H1 (cell line): ENCODE measurements at regions not wholly inside any gene's neighbourhood (a gene's known extent, or its start where the extent isn't known, plus 50 kb on each side); places are given as distances from the start of the nearest gene placed in this dataset.

Source experiments
- CTCF ChIA-PET: fragments of 300-600 bp; sonication (Branson Sonifier 250); formaldehyde crosslinking; loops from one replicate; lab custom pipeline; 2021; ENCODE audit not compliant: partially characterized antibody; lab: Charles Lee
- POLR2A ChIA-PET: fragments of 300-600 bp; sonication (Branson Sonifier 250); formaldehyde crosslinking; loops from one replicate; lab custom pipeline; 2021; ENCODE audit warnings: inconsistent platforms; ENCODE audit not compliant: partially characterized antibody; lab: Charles Lee
- DNase-seq, 2 experiments: peaks; one replicate each; pipeline versions ENCODE4 v3.0.0 to v3.0.0-alpha.2; 2010 to 2022; ENCODE audit warnings: low spot score in 2 of 2, low read depth in 1 of 2, mixed read lengths in 1 of 2
- FAIRE-seq: peaks from 2 replicates; lab custom pipeline; 2011; peaks lifted over from hg19 to GRCh38; lab: Jason Lieb, UNC
- H2AFZ ChIP-seq: 2 replicates; pipeline ENCODE4 v1.8.1; 2012; ENCODE audit warnings: low read length, inconsistent platforms
- H2AK5ac ChIP-seq: 2 replicates; pipeline ENCODE4 v1.6.1; 2013; ENCODE audit warnings: low read depth, low read length
- H2BK120ac ChIP-seq: replicated peaks from 2 replicates; pipeline ENCODE3; 2013; ENCODE audit warnings: low read depth, low read length, inconsistent platforms
- H2BK12ac ChIP-seq: 2 replicates; pipeline ENCODE4 v1.6.1; 2013; ENCODE audit warnings: low read depth, low read length
- H2BK15ac ChIP-seq: 2 replicates; pipeline ENCODE4 v1.6.1; 2013; ENCODE audit warnings: low read length
- H2BK20ac ChIP-seq: 2 replicates; pipeline ENCODE4 v1.6.1; 2013; ENCODE audit warnings: low read length
- H2BK5ac ChIP-seq: 2 replicates; pipeline ENCODE4 v1.6.1; 2013; ENCODE audit warnings: low read depth, low read length
- H3K14ac ChIP-seq: 2 replicates; pipeline ENCODE4 v1.6.1; 2013; ENCODE audit warnings: inconsistent platforms; ENCODE audit not compliant: insufficient read length
- H3K18ac ChIP-seq: 2 replicates; pipeline ENCODE4 v1.6.1; 2013; ENCODE audit warnings: low read length; ENCODE audit errors: extremely low read depth
- H3K23ac ChIP-seq: 2 replicates; pipeline ENCODE4 v1.6.1; 2013; ENCODE audit warnings: inconsistent platforms; ENCODE audit not compliant: insufficient read length
- H3K23me2 ChIP-seq: 2 replicates; pipeline ENCODE4 v1.6.1; 2013; ENCODE audit warnings: low read depth, low read length
- H3K27ac ChIP-seq: 2 replicates; pipeline ENCODE4 v1.6.1; 2011; ENCODE audit warnings: low read depth, low read length, inconsistent platforms
- H3K27me3 ChIP-seq, 4 experiments: replicated peaks in 1 of 4; 1 replicate in 1 of 4; 2 replicates in 3 of 4; pipeline versions ENCODE4 v1.6.1 to v1.8.1; 2011 to 2013; ENCODE audit warnings: low read length in 3 of 4, mild to moderate bottlenecking in 3 of 4, inconsistent platforms in 2 of 4, mixed read lengths in 2 of 4, moderate library complexity in 1 of 4; ENCODE audit not compliant: control insufficient read depth in 3 of 4, insufficient read depth in 3 of 4; ENCODE audit errors: extremely low read depth in 1 of 4
- H3K36me3 ChIP-seq, 4 experiments: 2 replicates each; pipeline versions ENCODE4 v1.6.1 to v1.8.1; 2011 to 2013; ENCODE audit warnings: mild to moderate bottlenecking in 4 of 4, low read length in 3 of 4, moderate library complexity in 2 of 4, control low read depth in 1 of 4, inconsistent platforms in 1 of 4; ENCODE audit not compliant: insufficient read depth in 4 of 4, control insufficient read depth in 2 of 4
- H3K4ac ChIP-seq: replicated peaks from 2 replicates; pipeline ENCODE3; 2013; ENCODE audit warnings: low read length, low read depth, mixed read lengths, inconsistent platforms; ENCODE audit not compliant: insufficient read length
- H3K4me1 ChIP-seq, 4 experiments: replicated peaks in 1 of 4; 1 replicate in 1 of 4; 2 replicates in 3 of 4; pipeline versions ENCODE4 v1.6.1 to v1.8.1; 2011 to 2013; ENCODE audit warnings: low read length in 3 of 4, inconsistent platforms in 2 of 4, mixed read lengths in 1 of 4; ENCODE audit not compliant: insufficient read depth in 4 of 4, control insufficient read depth in 3 of 4
- H3K4me2 ChIP-seq, 2 experiments: 2 replicates each; pipeline versions ENCODE4 v1.6.1 to v1.8.1; 2011 to 2013; ENCODE audit warnings: low read depth in 2 of 2, low read length in 2 of 2, control low read depth in 1 of 2, inconsistent platforms in 1 of 2, mild to moderate bottlenecking in 1 of 2; ENCODE audit not compliant: insufficient read depth in 1 of 2
- H3K4me3 ChIP-seq, 4 experiments: fragments of 200-600, 300-600 bp in 1 of 4; sonication (generic), shearing (Covaris generic), sonication (Bioruptor Twin) in 1 of 4; 2 replicates each; pipeline versions ENCODE4 v1.5.1 to v1.8.1; 2011 to 2016; ENCODE audit warnings: low read length in 4 of 4, low read depth in 3 of 4, control low read depth in 2 of 4, inconsistent platforms in 2 of 4, mild to moderate bottlenecking in 2 of 4, mixed read lengths in 1 of 4, moderate library complexity in 1 of 4; ENCODE audit not compliant: insufficient read depth in 2 of 4; ENCODE audit errors: extremely low read depth in 1 of 4
- H3K56ac ChIP-seq: replicated peaks from 2 replicates; pipeline ENCODE3; 2013; ENCODE audit warnings: low read depth, mild to moderate bottlenecking, mixed read lengths, low read length, inconsistent platforms; ENCODE audit not compliant: insufficient read length
- H3K79me1 ChIP-seq: 2 replicates; pipeline ENCODE4 v1.6.1; 2013; ENCODE audit warnings: low read depth, low read length, control low read depth
- H3K79me2 ChIP-seq, 2 experiments: 2 replicates each; pipeline versions ENCODE4 v1.6.1 to v1.8.1; 2012 to 2013; ENCODE audit warnings: low read length in 2 of 2, mild to moderate bottlenecking in 2 of 2, inconsistent platforms in 1 of 2; ENCODE audit not compliant: insufficient read depth in 2 of 2, control insufficient read depth in 1 of 2
- H3K9ac ChIP-seq, 4 experiments: replicated peaks in 1 of 4; 1 replicate in 1 of 4; 2 replicates in 3 of 4; pipeline versions ENCODE4 v1.6.1 to v1.8.1; 2011 to 2013; ENCODE audit warnings: low read depth in 3 of 4, low read length in 3 of 4, control low read depth in 2 of 4, mild to moderate bottlenecking in 2 of 4, moderate library complexity in 2 of 4, inconsistent platforms in 1 of 4; ENCODE audit errors: extremely low read depth in 1 of 4
- H3K9me3 ChIP-seq, 2 experiments: 2 replicates each; pipeline versions ENCODE4 v1.6.1 to v1.8.1; 2012 to 2013; ENCODE audit warnings: mild to moderate bottlenecking in 2 of 2, moderate library complexity in 2 of 2, control low read depth in 1 of 2, inconsistent platforms in 1 of 2, low read depth in 1 of 2, low read length in 1 of 2, mixed read lengths in 1 of 2; ENCODE audit not compliant: insufficient read depth in 2 of 2
- H4K20me1 ChIP-seq, 2 experiments: replicated peaks in 1 of 2; 2 replicates each; pipeline versions ENCODE3 to v1.8.1; 2011 to 2013; ENCODE audit warnings: inconsistent platforms in 2 of 2, low read length in 2 of 2, mild to moderate bottlenecking in 1 of 2; ENCODE audit not compliant: insufficient read depth in 2 of 2, control insufficient read depth in 1 of 2
- H4K5ac ChIP-seq: 2 replicates; pipeline ENCODE4 v1.6.1; 2013; ENCODE audit warnings: low read length, low read depth, mixed read lengths, inconsistent platforms; ENCODE audit not compliant: insufficient read length
- H4K8ac ChIP-seq: 2 replicates; pipeline ENCODE4 v1.8.0; 2013; ENCODE audit warnings: mild to moderate bottlenecking, moderate library complexity, low read length, inconsistent platforms; ENCODE audit not compliant: insufficient read depth; ENCODE audit errors: extremely low read depth
- H4K91ac ChIP-seq: replicated peaks from 2 replicates; pipeline ENCODE3; 2013; ENCODE audit warnings: low read length, mixed read lengths, inconsistent platforms; ENCODE audit not compliant: insufficient read length
- BRCA1 ChIP-seq: IDR thresholded peaks from 2 replicates; pipeline ENCODE4 v1.6.1; 2012; ENCODE audit warnings: low read depth, low read length, improper control_type of control experiment
- EGR1 ChIP-seq: IDR thresholded peaks from 2 replicates; pipeline ENCODE4 v1.6.1; 2011; ENCODE audit warnings: low read depth, low read length, borderline replicate concordance
- EZH2 ChIP-seq: fragments of 200-600 bp; sonication (generic); IDR thresholded peaks from 2 replicates; pipeline ENCODE4 v1.7.1; 2012; ENCODE audit warnings: low read depth, mild to moderate bottlenecking, moderate library complexity, low read length, inconsistent platforms; ENCODE audit not compliant: severe bottlenecking
- HDAC2 ChIP-seq, 2 experiments: fragments of 300-600 bp in 1 of 2; sonication (generic) in 1 of 2; IDR thresholded peaks; 2 replicates each; pipeline ENCODE4 v1.6.1; 2011 to 2012; ENCODE audit warnings: low read depth in 2 of 2, low read length in 2 of 2, mild to moderate bottlenecking in 2 of 2, moderate library complexity in 2 of 2, borderline replicate concordance in 1 of 2, inconsistent platforms in 1 of 2
- KDM1A ChIP-seq: fragments of 200-600, 300-600 bp; sonication (generic); IDR thresholded peaks from 2 replicates; pipeline ENCODE4 v1.7.1; 2016; ENCODE audit warnings: mild to moderate bottlenecking, low read length, borderline replicate concordance
- POLR2A ChIP-seq, 2 experiments: IDR thresholded peaks; 1 replicate in 1 of 2; 2 replicates in 1 of 2; pipeline ENCODE4 v1.6.1; 2011; ENCODE audit warnings: low read depth in 2 of 2, low read length in 2 of 2, mild to moderate bottlenecking in 2 of 2; ENCODE audit errors: control extremely low read depth in 1 of 2
- POLR2AphosphoS5 ChIP-seq: IDR thresholded peaks from 2 replicates; pipeline ENCODE4 v1.6.1; 2011; ENCODE audit warnings: low read depth, low read length
- SAP30 ChIP-seq: fragments of 300-600 bp; sonication (generic); IDR thresholded peaks from 2 replicates; pipeline ENCODE4 v1.7.1; 2012; ENCODE audit warnings: low read length, moderate library complexity, mild to moderate bottlenecking, inconsistent platforms; ENCODE audit not compliant: insufficient read depth, insufficient replicate concordance
- SIRT6 ChIP-seq: IDR thresholded peaks from one replicate; pipeline ENCODE4 v1.7.1; 2012; ENCODE audit warnings: low read length, inconsistent platforms
- TBP ChIP-seq: IDR thresholded peaks from 2 replicates; pipeline ENCODE4 v1.6.1; 2011; ENCODE audit warnings: low read depth, low read length, improper control_type of control experiment
- WGBS, 2 experiments: shearing (Covaris generic) in 1 of 2; methylation state at CpG; one replicate each; pipeline versions ENCODE4 v1.1.6 to v1.1.7; 2013 to 2015; ENCODE audit warnings: low lambda C conversion rate in 2 of 2, mixed read lengths in 2 of 2, inconsistent platforms in 1 of 2, low coverage in 1 of 2, missing lambda C conversion rate in 1 of 2; ENCODE audit not compliant: insufficient replicate concordance in 2 of 2, insufficient coverage in 1 of 2, insufficient read length in 1 of 2; ENCODE audit errors: extremely low coverage in 1 of 2, missing lambda C conversion rate in 1 of 2; 5-methylcytosine and 5-hydroxymethylcytosine counted together
- TF ChIP-seq, protein P1 (sequence below), 3 experiments: IDR thresholded peaks; 1 replicate in 2 of 3; 2 replicates in 1 of 3; pipeline versions ENCODE4 v1.5.1 to v1.6.1; 2011; ENCODE audit warnings: low read length in 3 of 3, mild to moderate bottlenecking in 3 of 3, inconsistent platforms in 2 of 3, low read depth in 1 of 3, moderate library complexity in 1 of 3; ENCODE audit not compliant: insufficient read depth in 1 of 3; ENCODE audit errors: control extremely low read depth in 1 of 3

DNA sequence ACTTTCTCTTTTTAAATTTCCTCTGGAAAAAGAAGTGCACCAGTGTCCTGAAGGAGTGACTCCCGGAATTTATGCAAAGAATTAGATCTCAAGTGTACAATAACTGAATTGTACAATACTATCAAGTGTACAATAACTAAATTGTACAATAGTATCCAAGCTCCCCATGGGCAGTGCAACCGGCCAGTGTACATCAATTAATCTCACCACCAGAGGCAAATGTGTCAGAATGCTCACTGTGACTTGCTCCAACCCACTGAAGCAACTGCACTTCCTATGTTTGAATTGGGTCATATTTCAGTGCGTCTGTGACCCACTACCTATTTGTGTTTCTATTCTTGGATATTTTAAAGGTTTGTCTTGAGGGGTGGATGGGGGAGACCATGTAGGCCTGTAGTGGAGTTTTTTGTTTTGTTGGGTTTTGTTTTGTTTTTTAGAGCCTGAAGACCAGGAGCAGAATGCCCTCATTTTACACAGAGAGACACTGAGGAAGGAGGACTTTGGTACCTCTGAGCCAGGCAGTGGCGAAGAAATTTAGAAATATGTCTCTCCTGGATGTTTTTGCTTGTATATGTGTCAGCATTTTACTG lies 78.5 kb upstream of the CTTNBP2 start:
- H3K56ac ChIP-seq = no peak overlapping the region
- no peak overlapping the region for H2BK120ac ChIP-seq
- H3K4me3 ChIP-seq = no peak overlapping the region
- H3K4me1 ChIP-seq = no peaks in the 10 kb centered on the region
- H3K23me2 ChIP-seq = no peaks in the 10 kb centered on the region
- no peak overlapping the region for H2BK20ac ChIP-seq
- H2AFZ ChIP-seq = no peak overlapping the region
- H3K27me3 ChIP-seq = no peaks in the 10 kb centered on the region; a peak in 1 of 7 replicates
- H2BK15ac ChIP-seq = no peak overlapping the region
- CTCF ChIA-PET = interaction anchor here (0.8 to 1.1 kb wide), 2 partner anchors 7 to 12 kb away, joined by 3 read pairs; no protein-coding TSS in a partner anchor
- H3K18ac ChIP-seq = no peak overlapping the region
- H4K91ac ChIP-seq = no peak overlapping the region
- H3K23ac ChIP-seq = no peak overlapping the region
- H3K36me3 ChIP-seq = no peaks in the 10 kb centered on the region
- no peak overlapping the region for H3K9ac ChIP-seq
- no peak overlapping the region for H2BK12ac ChIP-seq
- POLR2A ChIA-PET = no interaction called here
- TF ChIP-seq EGR1 (no peak), TBP (no peak), SAP30 (no peak), SIRT6 (no peak), KDM1A (no peak), POLR2A (IDR thresholded peaks at IDR 0.05; ENCODE audit: control extremely low read depth in 1 of 2, low read depth in 2 of 2, low read length in 2 of 2) (no peak), HDAC2 (IDR thresholded peaks at IDR 0.05; ENCODE audit: borderline replicate concordance in 1 of 2, low read depth in 2 of 2, low read length in 2 of 2) (no peak), EZH2 (no peak), POLR2AphosphoS5 (no peak), BRCA1 (no peak)
- TF ChIP-seq, protein P1, sequence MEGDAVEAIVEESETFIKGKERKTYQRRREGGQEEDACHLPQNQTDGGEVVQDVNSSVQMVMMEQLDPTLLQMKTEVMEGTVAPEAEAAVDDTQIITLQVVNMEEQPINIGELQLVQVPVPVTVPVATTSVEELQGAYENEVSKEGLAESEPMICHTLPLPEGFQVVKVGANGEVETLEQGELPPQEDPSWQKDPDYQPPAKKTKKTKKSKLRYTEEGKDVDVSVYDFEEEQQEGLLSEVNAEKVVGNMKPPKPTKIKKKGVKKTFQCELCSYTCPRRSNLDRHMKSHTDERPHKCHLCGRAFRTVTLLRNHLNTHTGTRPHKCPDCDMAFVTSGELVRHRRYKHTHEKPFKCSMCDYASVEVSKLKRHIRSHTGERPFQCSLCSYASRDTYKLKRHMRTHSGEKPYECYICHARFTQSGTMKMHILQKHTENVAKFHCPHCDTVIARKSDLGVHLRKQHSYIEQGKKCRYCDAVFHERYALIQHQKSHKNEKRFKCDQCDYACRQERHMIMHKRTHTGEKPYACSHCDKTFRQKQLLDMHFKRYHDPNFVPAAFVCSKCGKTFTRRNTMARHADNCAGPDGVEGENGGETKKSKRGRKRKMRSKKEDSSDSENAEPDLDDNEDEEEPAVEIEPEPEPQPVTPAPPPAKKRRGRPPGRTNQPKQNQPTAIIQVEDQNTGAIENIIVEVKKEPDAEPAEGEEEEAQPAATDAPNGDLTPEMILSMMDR (IDR thresholded peaks at IDR 0.05; ENCODE audit: control extremely low read depth in 1 of 3, insufficient read depth in 1 of 3, low read depth in 1 of 3, low read length in 3 of 3) = no peak
- no peak overlapping the region for H4K8ac ChIP-seq
- no peaks in the 10 kb centered on the region for H3K79me1 ChIP-seq
- no peak for FAIRE-seq
- 86% methylated on average over 4 of the region's 4 CpGs; no CpG with 5 or more reads in 1 of the 2 experiments for WGBS, 2 experiments
- no peaks in the 10 kb centered on the region for H3K79me2 ChIP-seq
- H3K27ac ChIP-seq = no peak overlapping the region
- no peak overlapping the region for H3K4me2 ChIP-seq
- no peak overlapping the region for H4K5ac ChIP-seq
- no peaks in the 10 kb centered on the region for H4K20me1 ChIP-seq
- no peaks in the 10 kb centered on the region for H3K9me3 ChIP-seq
- H3K14ac ChIP-seq = no peak overlapping the region
- no peak overlapping the region for H2AK5ac ChIP-seq
- H3K4ac ChIP-seq = no peak overlapping the region
- no peak overlapping the region for H2BK5ac ChIP-seq
- DNase-seq = no peak
